HG03039 (cell line): ENCODE measurements at regions not wholly inside any gene's neighbourhood (a gene's known extent, or its start where the extent isn't known, plus 50 kb on each side); places are given as distances from the start of the nearest gene placed in this dataset.

Experiments
- ATAC-seq: cut with Tn5 transposase; IDR thresholded peaks from one replicate; pipeline ENCODE4 v1.9.1; 2021; ENCODE audit warnings: mild to moderate bottlenecking, moderate library complexity; ENCODE audit not compliant: unreplicated experiment

DNA sequence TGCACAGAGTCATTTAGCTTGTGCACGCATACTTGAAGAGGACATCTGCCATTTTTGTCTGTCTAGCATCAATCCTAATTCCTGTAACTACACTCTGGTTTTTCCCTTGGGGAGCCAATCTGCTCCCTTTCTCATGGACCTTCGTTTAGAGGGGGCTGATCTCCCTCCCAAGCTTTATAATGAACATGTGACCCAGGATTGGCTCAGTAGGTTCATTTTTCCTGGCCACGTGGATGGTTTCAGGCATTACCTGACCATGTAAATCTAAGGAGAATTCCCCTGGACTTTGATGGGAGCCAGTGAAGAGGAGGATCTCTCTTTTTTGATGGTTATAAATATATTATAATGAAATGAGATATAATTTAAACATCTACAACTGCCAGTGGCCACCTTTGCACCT lies 56.8 kb upstream of the HS3ST2 start:
- ATAC-seq, result no peak

DNA sequence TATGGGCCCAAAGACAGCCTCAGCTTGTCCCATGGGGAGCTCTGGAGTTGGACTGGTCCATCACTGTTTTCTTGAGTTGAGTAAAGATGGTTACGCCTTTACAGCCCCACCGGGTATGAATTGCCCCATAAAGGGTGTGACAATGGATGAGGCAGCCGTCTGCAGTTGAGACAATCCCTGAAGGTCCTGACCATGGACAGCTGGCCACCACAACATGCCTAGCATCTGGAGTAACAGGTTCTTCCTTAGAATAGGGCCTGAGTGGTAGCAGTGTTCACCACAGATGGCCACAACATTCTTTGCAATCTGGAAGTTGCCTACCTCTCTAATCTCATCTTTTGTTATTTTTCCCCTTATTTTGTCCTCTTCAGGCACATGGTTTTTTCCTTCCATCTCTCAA lies 51.5 kb upstream of the HS3ST2 start:
- no peak for ATAC-seq

DNA sequence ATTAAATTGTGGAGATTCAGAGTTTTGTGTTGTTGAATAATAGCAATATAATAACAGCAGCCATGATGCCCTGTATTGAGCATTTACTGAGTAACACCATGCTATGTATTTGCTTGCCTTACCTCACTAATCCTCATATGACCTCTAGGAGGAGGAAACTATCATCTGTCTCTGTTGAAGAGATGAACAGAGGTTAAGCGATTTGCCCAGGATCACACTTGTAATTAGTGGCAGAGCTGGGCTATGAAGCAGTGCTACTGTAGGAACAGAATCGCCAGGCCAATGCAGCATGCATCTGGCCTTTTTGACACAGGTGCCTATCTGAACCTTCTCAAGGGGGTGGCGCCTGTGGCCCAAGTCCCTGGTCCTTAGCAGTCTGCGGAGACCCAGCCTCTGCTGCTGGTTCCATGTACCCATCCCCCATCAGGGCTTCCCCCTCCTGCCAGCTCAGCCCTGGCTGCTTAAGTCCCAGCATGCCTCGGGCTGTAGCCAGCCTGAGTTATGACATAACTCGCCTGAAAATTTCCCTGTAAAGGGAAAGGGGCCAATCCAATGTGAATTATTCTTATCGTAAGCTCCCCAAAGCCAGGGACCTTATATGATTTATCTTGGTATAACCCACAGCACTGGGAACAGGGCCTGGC lies 50.4 kb upstream of the HS3ST2 start:
- ATAC-seq, result no peak
